ENCODE measurements at regions not wholly inside any gene's neighbourhood (a gene's known extent, or its start where the extent isn't known, plus 50 kb on each side); places are given as distances from the start of the nearest gene placed in this dataset.

DNA sequence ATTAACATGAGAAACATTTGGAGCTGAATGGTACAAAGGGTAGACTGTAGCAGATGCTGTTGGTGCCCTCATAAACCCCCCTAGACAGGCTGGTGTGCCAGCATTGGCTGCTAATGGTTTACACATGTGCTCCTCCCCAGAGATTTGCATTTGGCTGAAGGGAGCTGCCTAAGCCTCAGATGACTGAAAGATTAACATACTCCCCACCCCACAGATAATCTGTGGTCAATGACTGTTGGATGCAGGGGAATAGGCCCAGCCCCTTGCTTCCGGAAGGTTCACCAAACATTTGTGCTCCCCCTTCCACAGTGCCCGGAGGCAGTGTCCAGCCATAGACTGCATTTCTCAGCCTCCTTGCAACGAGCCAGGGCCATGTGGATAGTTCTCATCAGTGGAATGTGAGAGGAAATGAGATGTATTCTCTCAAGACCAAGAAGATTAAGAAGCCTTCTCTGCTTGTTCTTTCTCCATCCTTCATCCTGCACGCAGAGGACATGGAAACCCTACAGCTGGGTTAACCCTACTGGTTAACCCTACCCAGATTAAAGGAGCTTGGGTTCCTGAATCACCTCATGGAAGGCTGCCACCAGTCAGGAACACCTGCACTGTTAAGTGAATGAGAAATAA lies 79.6 kb downstream of the PHAX start:
- TF ChIP-seq, protein P1, sequence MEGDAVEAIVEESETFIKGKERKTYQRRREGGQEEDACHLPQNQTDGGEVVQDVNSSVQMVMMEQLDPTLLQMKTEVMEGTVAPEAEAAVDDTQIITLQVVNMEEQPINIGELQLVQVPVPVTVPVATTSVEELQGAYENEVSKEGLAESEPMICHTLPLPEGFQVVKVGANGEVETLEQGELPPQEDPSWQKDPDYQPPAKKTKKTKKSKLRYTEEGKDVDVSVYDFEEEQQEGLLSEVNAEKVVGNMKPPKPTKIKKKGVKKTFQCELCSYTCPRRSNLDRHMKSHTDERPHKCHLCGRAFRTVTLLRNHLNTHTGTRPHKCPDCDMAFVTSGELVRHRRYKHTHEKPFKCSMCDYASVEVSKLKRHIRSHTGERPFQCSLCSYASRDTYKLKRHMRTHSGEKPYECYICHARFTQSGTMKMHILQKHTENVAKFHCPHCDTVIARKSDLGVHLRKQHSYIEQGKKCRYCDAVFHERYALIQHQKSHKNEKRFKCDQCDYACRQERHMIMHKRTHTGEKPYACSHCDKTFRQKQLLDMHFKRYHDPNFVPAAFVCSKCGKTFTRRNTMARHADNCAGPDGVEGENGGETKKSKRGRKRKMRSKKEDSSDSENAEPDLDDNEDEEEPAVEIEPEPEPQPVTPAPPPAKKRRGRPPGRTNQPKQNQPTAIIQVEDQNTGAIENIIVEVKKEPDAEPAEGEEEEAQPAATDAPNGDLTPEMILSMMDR (IDR thresholded peaks at IDR 0.05; ENCODE audit: poor library complexity), result no peak
- TF ChIP-seq EZH2 (IDR thresholded peaks at IDR 0.05; ENCODE audit: borderline replicate concordance) (no peak), EZH2phosphoT487 (IDR thresholded peaks at IDR 0.05; ENCODE audit: low read depth, severe bottlenecking, unreplicated experiment) (no peak)

Measured in hepatocyte (in vitro differentiated cells).